WTC11 (cell line): ENCODE measurements at regions not wholly inside any gene's neighbourhood (a gene's known extent, or its start where the extent isn't known, plus 50 kb on each side); places are given as distances from the start of the nearest gene placed in this dataset.

Experiments
- ATAC-seq: fragments of 200-7000 bp; cut with Tn5 transposase; 2 replicates; pipeline ENCODE4 v1.10.0; 2021; ENCODE audit warnings: mild to moderate bottlenecking, moderate library complexity
- CTCF ChIA-PET: fragments of 300-600 bp; sonication (Branson Sonifier 250); formaldehyde crosslinking; loops from one replicate; lab custom pipeline; 2021; ENCODE audit warnings: antibody characterized with exemption; lab: Charles Lee
- POLR2A ChIA-PET: fragments of 350-600 bp; sonication (Branson Sonifier 250); formaldehyde crosslinking; loops from one replicate; lab custom pipeline; 2021; ENCODE audit warnings: antibody characterized with exemption; lab: Charles Lee
- DNase-seq: peaks from one replicate; pipeline ENCODE4 v3.0.0; 2021; ENCODE audit warnings: low spot score
- H3K27ac Mint-ChIP-seq: 2 replicates; pipeline ENCODE4 v1.8.0; 2021; ENCODE audit warnings: mixed read lengths
- H3K27me3 Mint-ChIP-seq: 2 replicates; pipeline ENCODE4 v1.8.0; 2021; ENCODE audit warnings: low read depth, mild to moderate bottlenecking, moderate library complexity, mixed read lengths
- H3K36me3 Mint-ChIP-seq: 2 replicates; pipeline ENCODE4 v1.8.0; 2021; ENCODE audit warnings: mixed read lengths
- H3K4me1 Mint-ChIP-seq: 2 replicates; pipeline ENCODE4 v1.8.0; 2022; ENCODE audit warnings: mixed read lengths
- H3K4me3 Mint-ChIP-seq: 2 replicates; pipeline ENCODE4 v1.8.0; 2021; ENCODE audit warnings: mild to moderate bottlenecking, moderate library complexity, mixed read lengths
- H3K9me3 Mint-ChIP-seq: 2 replicates; pipeline ENCODE4 v1.8.0; 2021; ENCODE audit warnings: mixed read lengths
- ATF1 ChIP-seq: sonication (generic); formaldehyde crosslinking; IDR thresholded peaks from 2 replicates; pipeline ENCODE4 v1.8.1; 2023; ENCODE audit warnings: mild to moderate bottlenecking, moderate library complexity, missing genetic modification reagents
- CREM ChIP-seq: sonication (generic); formaldehyde crosslinking; IDR thresholded peaks from 2 replicates; pipeline ENCODE4 v1.8.1; 2022; ENCODE audit warnings: mild to moderate bottlenecking, missing genetic modification reagents, moderate library complexity
- ELF4 ChIP-seq: sonication (generic); formaldehyde crosslinking; IDR thresholded peaks from 2 replicates; pipeline ENCODE4 v1.8.1; 2022; ENCODE audit warnings: low read depth, mild to moderate bottlenecking, moderate library complexity, missing genetic modification reagents
- FOXP1 ChIP-seq: sonication (generic); formaldehyde crosslinking; IDR thresholded peaks from 2 replicates; pipeline ENCODE4 v1.8.0; 2022; ENCODE audit warnings: missing genetic modification reagents, mild to moderate bottlenecking, moderate library complexity, borderline replicate concordance
- GRHL2 ChIP-seq: fragments of 250-450 bp; sonication (Bioruptor Pico); IDR thresholded peaks from 2 replicates; pipeline ENCODE4 v1.8.0; 2022; ENCODE audit warnings: mild to moderate bottlenecking, moderate library complexity; ENCODE audit not compliant: insufficient replicate concordance, severe bottlenecking
- JUN ChIP-seq: sonication (generic); formaldehyde crosslinking; IDR thresholded peaks from 2 replicates; pipeline ENCODE4 v1.8.0; 2023; ENCODE audit warnings: mild to moderate bottlenecking, missing genetic modification reagents
- RORB ChIP-seq: fragments of 250-450 bp; sonication (Bioruptor Pico); IDR thresholded peaks from 2 replicates; pipeline ENCODE4 v1.9.0; 2021; ENCODE audit warnings: mild to moderate bottlenecking
- SP1 ChIP-seq: sonication (generic); formaldehyde crosslinking; conservative IDR thresholded peaks from 2 replicates; pipeline ENCODE4 v1.8.1; 2022; ENCODE audit warnings: missing genetic modification reagents
- TEAD1 ChIP-seq: sonication (generic); formaldehyde crosslinking; IDR thresholded peaks from 2 replicates; pipeline ENCODE4 v1.8.0; 2022; ENCODE audit warnings: mild to moderate bottlenecking, missing genetic modification reagents
- ZNF138 ChIP-seq: sonication (generic); formaldehyde crosslinking; conservative IDR thresholded peaks from 2 replicates; pipeline ENCODE4 v1.8.1; 2022; ENCODE audit warnings: mild to moderate bottlenecking, moderate library complexity, missing genetic modification reagents
- ZNF219 ChIP-seq: sonication (generic); formaldehyde crosslinking; IDR thresholded peaks from 2 replicates; pipeline ENCODE4 v1.8.0; 2023; ENCODE audit warnings: missing genetic modification reagents, mild to moderate bottlenecking, borderline replicate concordance
- ZNF317 ChIP-seq: sonication (generic); formaldehyde crosslinking; IDR thresholded peaks from 2 replicates; pipeline ENCODE4 v1.8.1; 2023; ENCODE audit warnings: low read depth, mild to moderate bottlenecking, moderate library complexity, missing genetic modification reagents, borderline replicate concordance
- ZNF423 ChIP-seq: fragments of 250-450 bp; sonication (Bioruptor Pico); IDR thresholded peaks from 2 replicates; pipeline ENCODE4 v2.1.2; 2022; ENCODE audit warnings: mild to moderate bottlenecking, moderate library complexity
- TF ChIP-seq, protein P1 (sequence below): sonication (generic); formaldehyde crosslinking; IDR thresholded peaks from 2 replicates; pipeline ENCODE4 v1.8.1; 2022; ENCODE audit warnings: missing genetic modification reagents, borderline replicate concordance
- TF ChIP-seq, protein P2 (sequence below): sonication (generic); formaldehyde crosslinking; IDR thresholded peaks from 2 replicates; pipeline ENCODE4 v1.8.1; 2022; ENCODE audit warnings: mild to moderate bottlenecking, missing genetic modification reagents, moderate library complexity, borderline replicate concordance
- TF ChIP-seq, protein P3 (sequence below): fragments of 250-450 bp; sonication (Bioruptor Pico); IDR thresholded peaks from 2 replicates; pipeline ENCODE4 v1.9.0; 2021; ENCODE audit warnings: mild to moderate bottlenecking, borderline replicate concordance
- TF ChIP-seq, protein P4 (sequence below): fragments of 250-450 bp; sonication (Bioruptor Pico); IDR thresholded peaks from 2 replicates; pipeline ENCODE4 v2.1.2; 2022; ENCODE audit warnings: mild to moderate bottlenecking, moderate library complexity
- TF ChIP-seq, protein P5 (sequence below): fragments of 250-450 bp; sonication (Bioruptor Pico); IDR thresholded peaks from 2 replicates; pipeline ENCODE4 v1.8.0; 2021; ENCODE audit warnings: mild to moderate bottlenecking
- TF ChIP-seq, protein P6 (sequence below): sonication (generic); formaldehyde crosslinking; IDR thresholded peaks from 2 replicates; pipeline ENCODE4 v1.8.1; 2022; ENCODE audit warnings: low read depth, mild to moderate bottlenecking, moderate library complexity, missing genetic modification reagents, borderline replicate concordance

DNA sequence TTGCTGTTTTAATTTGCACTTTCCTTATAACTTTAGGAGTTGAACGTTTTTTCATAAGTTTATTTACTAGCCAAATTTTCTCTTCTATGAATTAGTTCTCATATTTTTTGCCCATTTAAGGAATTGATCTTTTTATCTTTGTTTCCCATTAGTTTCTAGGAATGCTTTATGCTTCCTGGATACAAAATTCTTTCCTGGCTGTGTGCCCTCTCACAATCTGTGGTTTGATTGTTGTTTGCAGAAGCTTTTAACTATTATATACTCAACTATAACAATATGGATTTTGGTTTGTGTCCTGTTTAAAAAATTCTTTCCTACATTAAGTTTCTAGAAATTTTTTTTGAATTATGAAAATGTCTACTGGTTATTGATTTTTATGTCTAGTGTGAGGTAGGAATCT lies 206.3 kb downstream of the CSNK1G3 start:
- no peak for DNase-seq
- no peaks in the 10 kb centered on the region for H3K36me3 Mint-ChIP-seq
- TF ChIP-seq, protein P1, sequence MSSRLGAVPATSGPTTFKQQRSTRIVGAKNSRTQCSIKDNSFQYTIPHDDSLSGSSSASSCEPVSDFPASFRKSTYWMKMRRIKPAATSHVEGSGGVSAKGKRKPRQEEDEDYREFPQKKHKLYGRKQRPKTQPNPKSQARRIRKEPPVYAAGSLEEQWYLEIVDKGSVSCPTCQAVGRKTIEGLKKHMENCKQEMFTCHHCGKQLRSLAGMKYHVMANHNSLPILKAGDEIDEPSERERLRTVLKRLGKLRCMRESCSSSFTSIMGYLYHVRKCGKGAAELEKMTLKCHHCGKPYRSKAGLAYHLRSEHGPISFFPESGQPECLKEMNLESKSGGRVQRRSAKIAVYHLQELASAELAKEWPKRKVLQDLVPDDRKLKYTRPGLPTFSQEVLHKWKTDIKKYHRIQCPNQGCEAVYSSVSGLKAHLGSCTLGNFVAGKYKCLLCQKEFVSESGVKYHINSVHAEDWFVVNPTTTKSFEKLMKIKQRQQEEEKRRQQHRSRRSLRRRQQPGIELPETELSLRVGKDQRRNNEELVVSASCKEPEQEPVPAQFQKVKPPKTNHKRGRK (CRISPR knock-in tag), result no peak
- TF ChIP-seq, protein P2, sequence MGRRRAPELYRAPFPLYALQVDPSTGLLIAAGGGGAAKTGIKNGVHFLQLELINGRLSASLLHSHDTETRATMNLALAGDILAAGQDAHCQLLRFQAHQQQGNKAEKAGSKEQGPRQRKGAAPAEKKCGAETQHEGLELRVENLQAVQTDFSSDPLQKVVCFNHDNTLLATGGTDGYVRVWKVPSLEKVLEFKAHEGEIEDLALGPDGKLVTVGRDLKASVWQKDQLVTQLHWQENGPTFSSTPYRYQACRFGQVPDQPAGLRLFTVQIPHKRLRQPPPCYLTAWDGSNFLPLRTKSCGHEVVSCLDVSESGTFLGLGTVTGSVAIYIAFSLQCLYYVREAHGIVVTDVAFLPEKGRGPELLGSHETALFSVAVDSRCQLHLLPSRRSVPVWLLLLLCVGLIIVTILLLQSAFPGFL, result no peak
- TF ChIP-seq, protein P3, sequence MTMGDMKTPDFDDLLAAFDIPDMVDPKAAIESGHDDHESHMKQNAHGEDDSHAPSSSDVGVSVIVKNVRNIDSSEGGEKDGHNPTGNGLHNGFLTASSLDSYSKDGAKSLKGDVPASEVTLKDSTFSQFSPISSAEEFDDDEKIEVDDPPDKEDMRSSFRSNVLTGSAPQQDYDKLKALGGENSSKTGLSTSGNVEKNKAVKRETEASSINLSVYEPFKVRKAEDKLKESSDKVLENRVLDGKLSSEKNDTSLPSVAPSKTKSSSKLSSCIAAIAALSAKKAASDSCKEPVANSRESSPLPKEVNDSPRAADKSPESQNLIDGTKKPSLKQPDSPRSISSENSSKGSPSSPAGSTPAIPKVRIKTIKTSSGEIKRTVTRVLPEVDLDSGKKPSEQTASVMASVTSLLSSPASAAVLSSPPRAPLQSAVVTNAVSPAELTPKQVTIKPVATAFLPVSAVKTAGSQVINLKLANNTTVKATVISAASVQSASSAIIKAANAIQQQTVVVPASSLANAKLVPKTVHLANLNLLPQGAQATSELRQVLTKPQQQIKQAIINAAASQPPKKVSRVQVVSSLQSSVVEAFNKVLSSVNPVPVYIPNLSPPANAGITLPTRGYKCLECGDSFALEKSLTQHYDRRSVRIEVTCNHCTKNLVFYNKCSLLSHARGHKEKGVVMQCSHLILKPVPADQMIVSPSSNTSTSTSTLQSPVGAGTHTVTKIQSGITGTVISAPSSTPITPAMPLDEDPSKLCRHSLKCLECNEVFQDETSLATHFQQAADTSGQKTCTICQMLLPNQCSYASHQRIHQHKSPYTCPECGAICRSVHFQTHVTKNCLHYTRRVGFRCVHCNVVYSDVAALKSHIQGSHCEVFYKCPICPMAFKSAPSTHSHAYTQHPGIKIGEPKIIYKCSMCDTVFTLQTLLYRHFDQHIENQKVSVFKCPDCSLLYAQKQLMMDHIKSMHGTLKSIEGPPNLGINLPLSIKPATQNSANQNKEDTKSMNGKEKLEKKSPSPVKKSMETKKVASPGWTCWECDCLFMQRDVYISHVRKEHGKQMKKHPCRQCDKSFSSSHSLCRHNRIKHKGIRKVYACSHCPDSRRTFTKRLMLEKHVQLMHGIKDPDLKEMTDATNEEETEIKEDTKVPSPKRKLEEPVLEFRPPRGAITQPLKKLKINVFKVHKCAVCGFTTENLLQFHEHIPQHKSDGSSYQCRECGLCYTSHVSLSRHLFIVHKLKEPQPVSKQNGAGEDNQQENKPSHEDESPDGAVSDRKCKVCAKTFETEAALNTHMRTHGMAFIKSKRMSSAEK, result no peak
- no peak for TF ChIP-seq ELF4 (CRISPR knock-in tag)
- TF ChIP-seq ZNF423 (CRISPR knock-in tag), result no peak
- no peak for TF ChIP-seq TEAD1 (CRISPR knock-in tag)
- no peak for TF ChIP-seq RORB (CRISPR knock-in tag)
- TF ChIP-seq ZNF138 (CRISPR knock-in tag), result no peak
- TF ChIP-seq JUN (CRISPR knock-in tag), result no peak
- no peak for TF ChIP-seq ATF1 (CRISPR knock-in tag)
- no peak for TF ChIP-seq SP1 (CRISPR knock-in tag)
- TF ChIP-seq GRHL2 (CRISPR knock-in tag), result no peak
- no peaks in the 10 kb centered on the region for H3K27me3 Mint-ChIP-seq
- H3K4me1 Mint-ChIP-seq, result no peaks in the 10 kb centered on the region
- no peak for ATAC-seq
- H3K9me3 Mint-ChIP-seq, result peaks cover 14% of the 10 kb centered on the region
- ChIA-PET POLR2A (no interaction called here), CTCF (no interaction called here)
- H3K27ac Mint-ChIP-seq, result no peak overlapping the region
- no peak overlapping the region for H3K4me3 Mint-ChIP-seq

DNA sequence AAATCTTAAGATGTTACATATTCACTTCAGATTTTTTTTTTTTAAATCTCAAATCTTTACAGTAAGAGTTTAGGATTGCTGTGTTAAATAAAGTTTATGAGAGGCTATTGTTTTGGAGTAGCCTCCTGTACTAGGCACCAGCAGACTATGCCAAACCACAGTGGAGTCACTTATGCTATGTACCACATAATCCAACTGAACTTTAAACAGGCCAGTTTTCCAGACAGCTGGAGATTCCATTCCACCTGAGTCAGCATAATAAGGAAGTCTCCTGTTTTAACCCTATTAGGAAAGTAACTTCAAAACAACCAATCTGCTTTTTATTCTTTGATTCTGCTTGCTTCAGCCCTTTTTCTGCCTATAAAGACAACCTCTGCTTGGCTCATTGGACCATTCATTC lies 205.2 kb downstream of the CSNK1G3 start:
- DNase-seq (no peak), ATAC-seq (no peak)
- no peaks in the 10 kb centered on the region for H3K36me3 Mint-ChIP-seq
- CTCF ChIA-PET, result no interaction called here
- H3K9me3 Mint-ChIP-seq, result peaks cover 20% of the 10 kb centered on the region
- H3K4me1 Mint-ChIP-seq, result no peaks in the 10 kb centered on the region
- no peak overlapping the region for H3K27ac Mint-ChIP-seq
- no peaks in the 10 kb centered on the region for H3K27me3 Mint-ChIP-seq
- TF ChIP-seq ZNF317 (CRISPR knock-in tag), result no peak
- POLR2A ChIA-PET, result no interaction called here
- H3K4me3 Mint-ChIP-seq, result no peak overlapping the region

DNA sequence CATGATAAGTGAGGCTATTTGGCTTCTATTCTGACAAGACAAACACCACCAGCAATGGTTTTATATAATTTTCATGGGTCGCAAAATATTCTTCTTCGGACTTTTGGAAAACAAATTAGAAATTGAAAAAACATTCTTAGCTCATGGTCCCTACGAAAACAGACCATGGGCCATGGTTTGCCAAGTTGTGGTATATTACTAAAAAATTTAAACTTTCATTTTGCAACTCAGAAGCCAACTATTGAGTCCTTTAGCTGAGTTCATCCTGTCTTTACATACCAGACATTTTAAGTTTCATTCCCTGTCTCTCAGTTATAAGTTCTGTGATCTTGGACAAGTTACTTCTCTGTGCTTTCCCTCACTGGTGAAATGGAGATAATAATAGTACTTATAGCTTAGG lies 198.1 kb downstream of the CSNK1G3 start:
- no peak for ATAC-seq
- Mint-ChIP-seq H3K27me3 (no peaks in the 10 kb centered on the region), H3K36me3 (peaks cover 6% of the 10 kb centered on the region; the same call in 1 of the 2 replicates), H3K27ac (no peak overlapping the region)
- CTCF ChIA-PET, result no interaction called here
- DNase-seq, result no peak
- TF ChIP-seq ELF4 (CRISPR knock-in tag), result no peak
- TF ChIP-seq TEAD1 (CRISPR knock-in tag), result no peak
- no peak for TF ChIP-seq FOXP1 (CRISPR knock-in tag)
- TF ChIP-seq, protein P4, sequence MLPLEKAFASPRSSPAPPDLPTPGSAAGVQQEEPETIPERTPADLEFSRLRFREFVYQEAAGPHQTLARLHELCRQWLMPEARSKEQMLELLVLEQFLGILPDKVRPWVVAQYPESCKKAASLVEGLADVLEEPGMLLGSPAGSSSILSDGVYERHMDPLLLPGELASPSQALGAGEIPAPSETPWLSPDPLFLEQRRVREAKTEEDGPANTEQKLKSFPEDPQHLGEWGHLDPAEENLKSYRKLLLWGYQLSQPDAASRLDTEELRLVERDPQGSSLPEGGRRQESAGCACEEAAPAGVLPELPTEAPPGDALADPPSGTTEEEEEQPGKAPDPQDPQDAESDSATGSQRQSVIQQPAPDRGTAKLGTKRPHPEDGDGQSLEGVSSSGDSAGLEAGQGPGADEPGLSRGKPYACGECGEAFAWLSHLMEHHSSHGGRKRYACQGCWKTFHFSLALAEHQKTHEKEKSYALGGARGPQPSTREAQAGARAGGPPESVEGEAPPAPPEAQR, result no peak
- TF ChIP-seq ZNF219, result no peak
- no peak for TF ChIP-seq CREM (CRISPR knock-in tag)
- TF ChIP-seq, protein P1 (CRISPR knock-in tag), result no peak
- TF ChIP-seq, protein P5, sequence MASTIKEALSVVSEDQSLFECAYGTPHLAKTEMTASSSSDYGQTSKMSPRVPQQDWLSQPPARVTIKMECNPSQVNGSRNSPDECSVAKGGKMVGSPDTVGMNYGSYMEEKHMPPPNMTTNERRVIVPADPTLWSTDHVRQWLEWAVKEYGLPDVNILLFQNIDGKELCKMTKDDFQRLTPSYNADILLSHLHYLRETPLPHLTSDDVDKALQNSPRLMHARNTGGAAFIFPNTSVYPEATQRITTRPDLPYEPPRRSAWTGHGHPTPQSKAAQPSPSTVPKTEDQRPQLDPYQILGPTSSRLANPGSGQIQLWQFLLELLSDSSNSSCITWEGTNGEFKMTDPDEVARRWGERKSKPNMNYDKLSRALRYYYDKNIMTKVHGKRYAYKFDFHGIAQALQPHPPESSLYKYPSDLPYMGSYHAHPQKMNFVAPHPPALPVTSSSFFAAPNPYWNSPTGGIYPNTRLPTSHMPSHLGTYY (CRISPR knock-in tag), result no peak
- TF ChIP-seq, protein P6, sequence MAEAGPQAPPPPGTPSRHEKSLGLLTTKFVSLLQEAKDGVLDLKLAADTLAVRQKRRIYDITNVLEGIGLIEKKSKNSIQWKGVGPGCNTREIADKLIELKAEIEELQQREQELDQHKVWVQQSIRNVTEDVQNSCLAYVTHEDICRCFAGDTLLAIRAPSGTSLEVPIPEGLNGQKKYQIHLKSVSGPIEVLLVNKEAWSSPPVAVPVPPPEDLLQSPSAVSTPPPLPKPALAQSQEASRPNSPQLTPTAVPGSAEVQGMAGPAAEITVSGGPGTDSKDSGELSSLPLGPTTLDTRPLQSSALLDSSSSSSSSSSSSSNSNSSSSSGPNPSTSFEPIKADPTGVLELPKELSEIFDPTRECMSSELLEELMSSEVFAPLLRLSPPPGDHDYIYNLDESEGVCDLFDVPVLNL (CRISPR knock-in tag), result no peak
- TF ChIP-seq, all 79 proteins: peak for 0
- POLR2A ChIA-PET, result no interaction called here
- peaks cover 29% of the 10 kb centered on the region for H3K9me3 Mint-ChIP-seq
- 0 out of 2 replicates have a peak, but pooled peaks cover 4% of the 10 kb centered on the region for H3K4me1 Mint-ChIP-seq
- H3K4me3 Mint-ChIP-seq, result no peak overlapping the region
